ENCODE measurements at regions not wholly inside any gene's neighbourhood (a gene's known extent, or its start where the extent isn't known, plus 50 kb on each side); places are given as distances from the start of the nearest gene placed in this dataset.
A peak's percentile ranks its signal among the peaks of the same experiment; 100 is the strongest.

- Histone ChIP-seq H3K4me3 (ENCODE audit: low read depth, low read length) (no peak overlapping the region), H3K27me3 (ENCODE audit: control insufficient read depth, insufficient read depth, low read length) (peaks cover 11% of the 10 kb centered on the region), H3K36me3 (ENCODE audit: control insufficient read depth, insufficient read depth, low read length) (no peaks in the 10 kb centered on the region)
- DNase-seq (ENCODE audit: low read depth) (no peak), FAIRE-seq (peak; percentile 72)
- TF ChIP-seq CTCF (IDR thresholded peaks at IDR 0.05; ENCODE audit: insufficient read depth, low read length, severe bottlenecking): no peak
Observed at GRCh38 chr22:23369054-23369685, 188.9 kb downstream of the BCR start.

Measured in bronchial epithelial cell (primary cell).